Prostate gland (tissue), 2 donors: ENCODE measurements at regions not wholly inside any gene's neighbourhood (a gene's known extent, or its start where the extent isn't known, plus 50 kb on each side); places are given as distances from the start of the nearest gene placed in this dataset.

ENCODE experiments used
- CTCF ChIP-seq, 4 experiments: fragments of 200-600 bp in 2 of 4; fragments of 450-650 bp in 2 of 4; sonication (generic) in 2 of 4; IDR thresholded peaks; 1 replicate in 3 of 4; 2 replicates in 1 of 4; pipeline ENCODE4 v1.5.1; 2016 to 2019; ENCODE audit warnings: antibody characterized with exemption in 4 of 4, mild to moderate bottlenecking in 2 of 4, moderate library complexity in 2 of 4
- POLR2A ChIP-seq: fragments of 450-650 bp; IDR thresholded peaks from one replicate; pipeline ENCODE4 v1.6.1; 2016; ENCODE audit warnings: antibody characterized with exemption, mild to moderate bottlenecking
- POLR2AphosphoS5 ChIP-seq: sonication (generic); formaldehyde crosslinking; IDR thresholded peaks from one replicate; pipeline ENCODE4 v1.6.1; 2017; ENCODE audit warnings: antibody characterized with exemption

GRCh38 chr16:85541181-85541580 lies 71.9 kb upstream of the GSE1 start:
- TF ChIP-seq CTCF (IDR thresholded peaks at IDR 0.05), result no peak
- TF ChIP-seq POLR2A, result no peak
- no peak for TF ChIP-seq POLR2AphosphoS5
